VCaP (cell line): ENCODE measurements at regions not wholly inside any gene's neighbourhood (a gene's known extent, or its start where the extent isn't known, plus 50 kb on each side); places are given as distances from the start of the nearest gene placed in this dataset.
A peak's percentile ranks its signal among the peaks of the same experiment; 100 is the strongest.
"Not testable (repeated sequence)": the region's sequence is repeated elsewhere in the genome, so short reads cannot be mapped to it uniquely, and the experiment has no call there.

ENCODE experiments used
- H3K27ac ChIP-seq: fragments of 450-650 bp; 2 replicates; pipeline ENCODE4 v1.5.1; 2017
- CTCF ChIP-seq: fragments of 450-650 bp; conservative IDR thresholded peaks from 2 replicates; pipeline ENCODE4 v1.5.1; 2017; ENCODE audit warnings: mild to moderate bottlenecking, moderate library complexity

GRCh38 chr16:27600381-27600780 lies 50.4 kb downstream of the KATNIP start:
- TF ChIP-seq CTCF = no peak
- H3K27ac ChIP-seq = no peak overlapping the region

DNA sequence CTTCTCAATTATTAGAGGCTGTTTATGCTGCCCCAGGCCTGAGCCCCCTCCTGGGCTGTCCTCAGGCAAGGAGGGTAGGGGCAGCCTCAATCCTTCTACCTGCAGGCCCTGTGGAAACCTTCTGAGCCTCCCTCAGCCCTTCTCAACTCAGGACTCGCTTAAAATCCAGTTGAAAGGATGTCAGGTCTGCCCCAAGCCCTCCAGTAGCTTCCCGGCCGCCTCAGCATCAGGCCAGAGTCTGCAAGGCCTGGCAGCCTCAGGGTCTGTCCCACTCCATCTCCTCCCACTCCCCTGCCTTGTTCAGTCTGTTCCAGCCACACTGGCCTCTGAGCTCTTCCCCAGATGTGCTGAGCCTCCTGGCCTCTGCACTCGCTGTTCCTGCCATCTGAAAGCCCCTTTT lies 52.2 kb downstream of the KATNIP start:
- H3K27ac ChIP-seq = no peak overlapping the region
- no peak for TF ChIP-seq CTCF

- H3K27ac ChIP-seq = not testable (repeated sequence)
- peak; percentile 68 for TF ChIP-seq CTCF
These were observed 55.7 kb downstream of the KATNIP start for GRCh38 chr16:27605500-27606106.

- no peak for TF ChIP-seq CTCF
- H3K27ac ChIP-seq = no peak overlapping the region
These were observed 61.4 kb downstream of the KATNIP start for GRCh38 chr16:27611340-27611739.

- TF ChIP-seq CTCF = no peak
- no peak overlapping the region for H3K27ac ChIP-seq
These were observed 63.4 kb downstream of the KATNIP start for GRCh38 chr16:27613238-27613791.

GRCh38 chr16:27617665-27618064 lies 67.7 kb downstream of the KATNIP start:
- no peak for TF ChIP-seq CTCF
- H3K27ac ChIP-seq = no peak overlapping the region

DNA sequence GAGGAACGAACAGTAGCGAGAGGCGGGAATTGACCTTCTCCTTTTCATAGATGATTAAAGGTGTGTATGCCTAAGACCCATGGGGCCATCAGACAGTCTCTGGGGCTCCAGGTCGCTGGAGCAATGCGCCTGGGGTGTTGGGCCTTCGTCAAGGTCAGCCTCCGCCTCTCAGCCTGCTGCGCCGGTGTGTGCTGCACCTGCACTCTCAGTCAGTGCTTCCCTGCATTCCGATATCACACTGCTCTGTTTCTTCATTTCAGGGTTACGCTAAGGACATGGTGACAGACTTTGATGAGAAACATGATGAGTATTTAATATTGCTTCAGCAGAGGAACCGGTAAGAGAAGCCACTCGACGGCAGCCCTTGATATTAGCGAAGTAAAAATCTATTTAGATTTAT lies 68.2 kb downstream of the KATNIP start:
- H3K27ac ChIP-seq = no peak overlapping the region

More for the DNA sequence above, 68.2 kb downstream of the KATNIP start:
- no peak for TF ChIP-seq CTCF
